ENCODE measurements at regions not wholly inside any gene's neighbourhood (a gene's known extent, or its start where the extent isn't known, plus 50 kb on each side); places are given as distances from the start of the nearest gene placed in this dataset.
"Not testable (repeated sequence)": the region's sequence is repeated elsewhere in the genome, so short reads cannot be mapped to it uniquely, and the experiment has no call there.

GRCh38 chr16:7278636-7279035, 54.0 kb upstream of the RBFOX1 start:
- ATAC-seq, result no peak
- Mint-ChIP-seq H3K9me3 (peaks cover 11% of the 10 kb centered on the region), H3K4me1 (no peaks in the 10 kb centered on the region), H3K4me3 (no peak overlapping the region), H3K27ac (no peak overlapping the region), H3K36me3 (no peaks in the 10 kb centered on the region), H3K27me3 (no peaks in the 10 kb centered on the region)

GRCh38 chr16:7272567-7273158, 60.0 kb upstream of the RBFOX1 start:
- no peak overlapping the region for H3K4me3 Mint-ChIP-seq
- no peaks in the 10 kb centered on the region for H3K27me3 Mint-ChIP-seq

GRCh38 chr16:7271486-7271885, 61.2 kb upstream of the RBFOX1 start:
- Mint-ChIP-seq H3K27ac (no peak overlapping the region), H3K36me3 (no peaks in the 10 kb centered on the region), H3K27me3 (no peaks in the 10 kb centered on the region), H3K9me3 (peaks cover 9% of the 10 kb centered on the region), H3K4me1 (no peaks in the 10 kb centered on the region), H3K4me3 (no peak overlapping the region)
- no peak for ATAC-seq

More at GRCh38 chr16:7272567-7273158, 60.0 kb upstream of the RBFOX1 start:
- Mint-ChIP-seq H3K4me1 (no peaks in the 10 kb centered on the region), H3K36me3 (no peaks in the 10 kb centered on the region), H3K27ac (no peak overlapping the region), H3K9me3 (peaks cover 6% of the 10 kb centered on the region)
- no peak for ATAC-seq

- Mint-ChIP-seq H3K4me1 (no peaks in the 10 kb centered on the region), H3K9me3 (peaks cover 9% of the 10 kb centered on the region), H3K27me3 (no peaks in the 10 kb centered on the region), H3K36me3 (no peaks in the 10 kb centered on the region), H3K27ac (no peak overlapping the region), H3K4me3 (no peak overlapping the region)
- no peak for ATAC-seq
These were observed 61.8 kb upstream of the RBFOX1 start for GRCh38 chr16:7270823-7271222.

GRCh38 chr16:7270006-7270405, 62.6 kb upstream of the RBFOX1 start:
- no peak overlapping the region for H3K4me3 Mint-ChIP-seq
- no peaks in the 10 kb centered on the region for H3K36me3 Mint-ChIP-seq
- peaks cover 9% of the 10 kb centered on the region for H3K9me3 Mint-ChIP-seq
- ATAC-seq, result no peak
- no peaks in the 10 kb centered on the region for H3K27me3 Mint-ChIP-seq
- no peaks in the 10 kb centered on the region for H3K4me1 Mint-ChIP-seq
- no peak overlapping the region for H3K27ac Mint-ChIP-seq

GRCh38 chr16:7268182-7268581, 64.5 kb upstream of the RBFOX1 start:
- Mint-ChIP-seq H3K9me3 (peaks cover 8% of the 10 kb centered on the region), H3K27me3 (no peaks in the 10 kb centered on the region), H3K4me3 (no peak overlapping the region), H3K4me1 (no peaks in the 10 kb centered on the region), H3K27ac (no peak overlapping the region), H3K36me3 (no peaks in the 10 kb centered on the region)
- ATAC-seq, result no peak

GRCh38 chr16:7257016-7257415, 75.6 kb upstream of the RBFOX1 start:
- H3K36me3 Mint-ChIP-seq, result no peaks in the 10 kb centered on the region
- peaks cover 10% of the 10 kb centered on the region for H3K9me3 Mint-ChIP-seq
- no peaks in the 10 kb centered on the region for H3K27me3 Mint-ChIP-seq
- H3K4me3 Mint-ChIP-seq, result no peak overlapping the region
- ATAC-seq, result no peak
- no peak overlapping the region for H3K27ac Mint-ChIP-seq
- no peaks in the 10 kb centered on the region for H3K4me1 Mint-ChIP-seq

- Mint-ChIP-seq H3K36me3 (no peaks in the 10 kb centered on the region), H3K4me3 (no peak overlapping the region), H3K27ac (no peak overlapping the region), H3K4me1 (no peaks in the 10 kb centered on the region), H3K9me3 (peaks cover 12% of the 10 kb centered on the region), H3K27me3 (no peaks in the 10 kb centered on the region)
- no peak for ATAC-seq
These were observed 86.1 kb upstream of the RBFOX1 start for GRCh38 chr16:7246578-7246977.

- Mint-ChIP-seq H3K4me1 (no peaks in the 10 kb centered on the region), H3K36me3 (no peaks in the 10 kb centered on the region), H3K4me3 (no peak overlapping the region), H3K27ac (no peak overlapping the region), H3K9me3 (peaks cover 9% of the 10 kb centered on the region), H3K27me3 (no peaks in the 10 kb centered on the region)
- ATAC-seq, result no peak
These were observed 93.1 kb upstream of the RBFOX1 start for GRCh38 chr16:7239547-7239946.

- Mint-ChIP-seq H3K4me1 (no peaks in the 10 kb centered on the region), H3K27ac (no peak overlapping the region), H3K9me3 (peaks cover 8% of the 10 kb centered on the region), H3K27me3 (no peaks in the 10 kb centered on the region), H3K36me3 (no peaks in the 10 kb centered on the region), H3K4me3 (no peak overlapping the region)
- no peak for ATAC-seq
These were observed 95.7 kb upstream of the RBFOX1 start for GRCh38 chr16:7236824-7237410.

GRCh38 chr16:7233975-7234374, 98.7 kb upstream of the RBFOX1 start:
- Mint-ChIP-seq H3K9me3 (peaks cover 12% of the 10 kb centered on the region), H3K36me3 (no peaks in the 10 kb centered on the region), H3K4me3 (no peak overlapping the region), H3K27ac (no peak overlapping the region), H3K4me1 (no peaks in the 10 kb centered on the region), H3K27me3 (no peaks in the 10 kb centered on the region)
- ATAC-seq, result no peak

GRCh38 chr16:7231762-7232161, 100.9 kb upstream of the RBFOX1 start:
- no peak overlapping the region for H3K27ac Mint-ChIP-seq
- H3K9me3 Mint-ChIP-seq, result peaks cover 7% of the 10 kb centered on the region
- ATAC-seq, result no peak
- H3K36me3 Mint-ChIP-seq, result no peaks in the 10 kb centered on the region
- no peaks in the 10 kb centered on the region for H3K4me1 Mint-ChIP-seq
- no peak overlapping the region for H3K4me3 Mint-ChIP-seq
- no peaks in the 10 kb centered on the region for H3K27me3 Mint-ChIP-seq

GRCh38 chr16:7229433-7230218, 103.0 kb upstream of the RBFOX1 start:
- H3K27ac Mint-ChIP-seq, H3K9me3 Mint-ChIP-seq, H3K4me1 Mint-ChIP-seq, H3K4me3 Mint-ChIP-seq, H3K27me3 Mint-ChIP-seq, ATAC-seq, H3K36me3 Mint-ChIP-seq: not testable (repeated sequence)

GRCh38 chr16:7227229-7227721, 105.4 kb upstream of the RBFOX1 start:
- Mint-ChIP-seq H3K4me1 (no peaks in the 10 kb centered on the region), H3K4me3 (no peak overlapping the region), H3K9me3 (peaks cover 4% of the 10 kb centered on the region), H3K36me3 (no peaks in the 10 kb centered on the region), H3K27ac (no peak overlapping the region), H3K27me3 (no peaks in the 10 kb centered on the region)
- no peak for ATAC-seq

- H3K4me1 Mint-ChIP-seq, result no peaks in the 10 kb centered on the region
- H3K4me3 Mint-ChIP-seq, result no peak overlapping the region
- ATAC-seq, result no peak
- no peaks in the 10 kb centered on the region for H3K36me3 Mint-ChIP-seq
- H3K27ac Mint-ChIP-seq, result no peak overlapping the region
- H3K27me3 Mint-ChIP-seq, result no peaks in the 10 kb centered on the region
- peaks cover 3% of the 10 kb centered on the region for H3K9me3 Mint-ChIP-seq
These were observed 111.5 kb upstream of the RBFOX1 start for GRCh38 chr16:7221157-7221556.

- no peak for ATAC-seq
- Mint-ChIP-seq H3K4me1 (no peaks in the 10 kb centered on the region), H3K36me3 (no peaks in the 10 kb centered on the region), H3K9me3 (peaks cover 10% of the 10 kb centered on the region), H3K27ac (no peak overlapping the region), H3K4me3 (no peak overlapping the region), H3K27me3 (no peaks in the 10 kb centered on the region)
These were observed 113.7 kb upstream of the RBFOX1 start for GRCh38 chr16:7218936-7219335.
